Hepatocyte (in vitro differentiated cells): ENCODE measurements at regions not wholly inside any gene's neighbourhood (a gene's known extent, or its start where the extent isn't known, plus 50 kb on each side); places are given as distances from the start of the nearest gene placed in this dataset.

Experiments
- DNase-seq: peaks from one replicate; pipeline ENCODE4 v3.0.0-alpha.2; 2016; ENCODE audit warnings: low spot score
- H2AFZ ChIP-seq: fragments of 200-600 bp; sonication (generic); 2 replicates; pipeline ENCODE4 v1.6.0; 2016; ENCODE audit warnings: antibody characterized with exemption, mild to moderate bottlenecking
- H3K27ac ChIP-seq: fragments of 200-600 bp; sonication (generic); 2 replicates; pipeline ENCODE4 v1.5.1; 2016; ENCODE audit warnings: mild to moderate bottlenecking
- H3K27me3 ChIP-seq: fragments of 200-600 bp; sonication (generic); 2 replicates; pipeline ENCODE4 v1.6.1; 2016
- H3K36me3 ChIP-seq: fragments of 200-600 bp; sonication (generic); replicated peaks from 2 replicates; pipeline ENCODE4 v1.5.1; 2016; ENCODE audit warnings: low read depth; ENCODE audit not compliant: insufficient read depth
- H3K4me1 ChIP-seq: fragments of 200-600 bp; sonication (generic); 2 replicates; pipeline ENCODE4 v1.5.1; 2016; ENCODE audit warnings: mild to moderate bottlenecking, moderate library complexity; ENCODE audit not compliant: insufficient read depth
- H3K4me2 ChIP-seq: fragments of 200-600 bp; sonication (generic); 2 replicates; pipeline ENCODE4 v1.6.0; 2016
- H3K4me3 ChIP-seq: fragments of 200-600 bp; sonication (generic); 2 replicates; pipeline ENCODE4 v1.5.1; 2016; ENCODE audit warnings: mild to moderate bottlenecking
- H3K79me2 ChIP-seq: fragments of 200-600 bp; sonication (generic); 2 replicates; pipeline ENCODE4 v1.6.0; 2017; ENCODE audit warnings: mild to moderate bottlenecking
- H3K9me2 ChIP-seq: fragments of 200-600 bp; sonication (generic); replicated peaks from 2 replicates; pipeline ENCODE4 v1.6.0; 2017; ENCODE audit warnings: mild to moderate bottlenecking; ENCODE audit not compliant: insufficient read depth
- H3K9me3 ChIP-seq: fragments of 200-600 bp; sonication (generic); 2 replicates; pipeline ENCODE4 v1.5.1; 2016; ENCODE audit warnings: low read depth, mild to moderate bottlenecking
- H4K20me1 ChIP-seq: fragments of 200-600 bp; sonication (generic); 2 replicates; pipeline ENCODE4 v1.6.0; 2016; ENCODE audit warnings: mild to moderate bottlenecking; ENCODE audit not compliant: insufficient read depth, poor library complexity, severe bottlenecking
- CTCF ChIP-seq: fragments of 200-600 bp; sonication (generic); IDR thresholded peaks from 2 replicates; pipeline ENCODE4 v1.5.1; 2016; ENCODE audit warnings: antibody characterized with exemption, mild to moderate bottlenecking; ENCODE audit not compliant: poor library complexity
- EZH2 ChIP-seq: fragments of 200-600 bp; sonication (generic); IDR thresholded peaks from 2 replicates; pipeline ENCODE4 v1.6.1; 2016; ENCODE audit warnings: antibody characterized with exemption, mild to moderate bottlenecking, borderline replicate concordance
- EZH2phosphoT487 ChIP-seq: fragments of 200-600 bp; sonication (generic); IDR thresholded peaks from one replicate; pipeline ENCODE4 v1.6.1; 2018; ENCODE audit warnings: antibody characterized with exemption, mild to moderate bottlenecking, low read depth, moderate library complexity; ENCODE audit not compliant: unreplicated experiment, severe bottlenecking
- WGBS: methylation state at CpG from one replicate; pipeline ENCODE4 v1.1.6; 2016; ENCODE audit warnings: low lambda C conversion rate; ENCODE audit errors: missing lambda C conversion rate; 5-methylcytosine and 5-hydroxymethylcytosine counted together

- Histone ChIP-seq H3K27ac (peak overlapping the region; percentile 49), H3K4me2 (peak overlapping the region; percentile 34)
- TF ChIP-seq EZH2: no peak
- TF ChIP-seq CTCF: no peak
- TF ChIP-seq EZH2phosphoT487: no peak
Observed at GRCh38 chr4:11900359-11900758, 471.7 kb upstream of the HS3ST1 start.

DNA sequence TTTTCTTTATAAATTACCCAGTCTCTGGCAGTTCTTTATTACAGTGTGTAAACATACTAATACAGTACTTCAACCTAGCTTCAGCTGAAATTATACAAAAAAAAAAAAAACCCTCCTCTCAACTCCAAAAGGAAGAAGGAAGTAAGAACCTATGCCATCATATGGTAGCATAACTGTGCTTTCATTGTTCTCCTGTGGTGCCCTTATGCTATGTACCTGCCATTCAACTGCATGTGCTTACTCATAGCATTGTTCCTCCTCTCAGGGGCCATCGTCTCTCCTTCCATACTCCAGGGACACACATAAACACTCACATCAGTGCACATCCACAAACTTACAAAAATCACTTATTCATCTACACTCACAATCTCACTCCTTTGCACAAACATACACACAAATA, 470.1 kb upstream of the HS3ST1 start:
- TF ChIP-seq EZH2phosphoT487 (no peak), CTCF (no peak), EZH2 (no peak)

More at GRCh38 chr4:11900359-11900758, 471.7 kb upstream of the HS3ST1 start:
- H3K4me1 ChIP-seq: peaks cover 7% of the 10 kb centered on the region
- no peaks in the 10 kb centered on the region for H3K9me2 ChIP-seq
- H4K20me1 ChIP-seq: no peaks in the 10 kb centered on the region
- no peak for DNase-seq
- 47% methylated on average over 1 of the region's 1 CpG for WGBS
- H2AFZ ChIP-seq: no peak overlapping the region
- no peak overlapping the region for H3K4me3 ChIP-seq
- no peaks in the 10 kb centered on the region for H3K79me2 ChIP-seq
- no peaks in the 10 kb centered on the region for H3K9me3 ChIP-seq
- no peaks in the 10 kb centered on the region for H3K27me3 ChIP-seq
- no peaks in the 10 kb centered on the region for H3K36me3 ChIP-seq

DNA sequence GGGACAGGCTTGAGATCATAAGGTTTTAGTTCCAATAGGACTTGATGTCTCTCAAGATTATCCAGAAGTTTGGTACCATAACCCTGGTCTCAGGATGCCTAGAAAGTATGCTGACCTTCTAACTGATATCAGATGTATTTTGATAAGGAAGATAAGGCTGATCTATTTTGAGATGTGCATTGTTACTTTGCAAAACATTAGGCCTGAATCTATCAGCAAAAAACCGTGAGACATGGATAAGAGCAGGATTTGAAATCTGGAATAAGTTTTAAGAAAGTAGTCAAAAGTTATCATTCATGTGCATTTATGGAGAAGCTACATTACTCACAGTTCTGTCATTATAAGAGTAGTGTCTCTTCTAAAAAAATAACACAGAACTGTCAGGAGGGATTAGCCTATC, 467.1 kb upstream of the HS3ST1 start:
- H3K9me3 ChIP-seq: no peaks in the 10 kb centered on the region
- H3K79me2 ChIP-seq: no peaks in the 10 kb centered on the region
- WGBS: 70% methylated on average over 1 of the region's 1 CpG
- no peaks in the 10 kb centered on the region for H3K27me3 ChIP-seq
- H4K20me1 ChIP-seq: no peaks in the 10 kb centered on the region
- H3K36me3 ChIP-seq: no peaks in the 10 kb centered on the region
- DNase-seq: no peak
- H3K4me1 ChIP-seq: peaks cover 5% of the 10 kb centered on the region
- no peak overlapping the region for H2AFZ ChIP-seq
- TF ChIP-seq EZH2phosphoT487 (no peak), CTCF (no peak), EZH2 (no peak)
- no peak overlapping the region for H3K27ac ChIP-seq
- no peak overlapping the region for H3K4me3 ChIP-seq
- no peaks in the 10 kb centered on the region for H3K9me2 ChIP-seq
- H3K4me2 ChIP-seq: no peak overlapping the region

More for the DNA sequence above, 470.1 kb upstream of the HS3ST1 start:
- Histone ChIP-seq H3K27me3 (no peaks in the 10 kb centered on the region), H3K4me2 (no peak overlapping the region), H2AFZ (no peak overlapping the region), H3K36me3 (no peaks in the 10 kb centered on the region), H3K79me2 (no peaks in the 10 kb centered on the region), H3K9me2 (no peaks in the 10 kb centered on the region), H4K20me1 (no peaks in the 10 kb centered on the region), H3K4me3 (no peak overlapping the region), H3K4me1 (peaks cover 7% of the 10 kb centered on the region), H3K9me3 (no peaks in the 10 kb centered on the region), H3K27ac (no peak overlapping the region)
- no peak for DNase-seq
- WGBS: 88% methylated on average over 1 of the region's 1 CpG

- Histone ChIP-seq H3K4me2 (no peak overlapping the region), H3K27me3 (no peaks in the 10 kb centered on the region), H3K36me3 (no peaks in the 10 kb centered on the region), H4K20me1 (no peaks in the 10 kb centered on the region), H3K27ac (no peak overlapping the region), H2AFZ (no peak overlapping the region), H3K4me1 (no peaks in the 10 kb centered on the region), H3K9me3 (no peaks in the 10 kb centered on the region), H3K4me3 (no peak overlapping the region), H3K79me2 (no peaks in the 10 kb centered on the region), H3K9me2 (no peaks in the 10 kb centered on the region)
- 53% methylated on average over 2 of the region's 2 CpGs for WGBS
- no peak for TF ChIP-seq EZH2phosphoT487
- TF ChIP-seq EZH2: no peak
- no peak for TF ChIP-seq CTCF
- no peak for DNase-seq
Observed at GRCh38 chr4:11894977-11895376, 466.3 kb upstream of the HS3ST1 start.
